ENCODE measurements at regions not wholly inside any gene's neighbourhood (a gene's known extent, or its start where the extent isn't known, plus 50 kb on each side); places are given as distances from the start of the nearest gene placed in this dataset.

DNA sequence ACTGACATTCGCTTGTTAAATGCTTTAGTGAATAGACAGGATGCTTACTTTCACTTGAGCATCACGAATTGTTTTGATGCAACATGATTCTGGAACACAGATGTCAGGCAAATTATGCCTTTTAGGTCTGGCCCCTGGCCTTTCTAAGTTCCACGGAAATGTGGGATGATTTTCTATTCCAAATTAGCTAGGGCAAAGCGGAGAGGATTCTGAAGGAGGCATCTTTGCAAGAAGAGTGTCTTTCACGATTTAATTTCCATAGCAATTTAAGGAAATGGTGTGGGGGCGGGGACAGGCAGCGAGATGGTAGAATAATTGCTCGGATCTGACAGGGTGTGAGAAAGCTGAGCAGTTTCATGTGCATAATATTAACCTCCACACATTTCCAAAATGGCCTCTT is 238.5 kb upstream of the KCNMB2 start:
- ChIA-PET CTCF (no interaction called here), POLR2A (no interaction called here)
- H3K9me3 Mint-ChIP-seq: no peaks in the 10 kb centered on the region
- no peak for DNase-seq (ENCODE audit: low spot score)
- TF ChIP-seq, protein P1, sequence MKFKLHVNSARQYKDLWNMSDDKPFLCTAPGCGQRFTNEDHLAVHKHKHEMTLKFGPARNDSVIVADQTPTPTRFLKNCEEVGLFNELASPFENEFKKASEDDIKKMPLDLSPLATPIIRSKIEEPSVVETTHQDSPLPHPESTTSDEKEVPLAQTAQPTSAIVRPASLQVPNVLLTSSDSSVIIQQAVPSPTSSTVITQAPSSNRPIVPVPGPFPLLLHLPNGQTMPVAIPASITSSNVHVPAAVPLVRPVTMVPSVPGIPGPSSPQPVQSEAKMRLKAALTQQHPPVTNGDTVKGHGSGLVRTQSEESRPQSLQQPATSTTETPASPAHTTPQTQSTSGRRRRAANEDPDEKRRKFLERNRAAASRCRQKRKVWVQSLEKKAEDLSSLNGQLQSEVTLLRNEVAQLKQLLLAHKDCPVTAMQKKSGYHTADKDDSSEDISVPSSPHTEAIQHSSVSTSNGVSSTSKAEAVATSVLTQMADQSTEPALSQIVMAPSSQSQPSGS (CRISPR knock-in tag; IDR thresholded peaks at IDR 0.05; ENCODE audit: borderline replicate concordance, low read depth): no peak
- TF ChIP-seq NFE2L1 (CRISPR knock-in tag; IDR thresholded peaks at IDR 0.05) (no peak), ATF1 (CRISPR knock-in tag; IDR thresholded peaks at IDR 0.05) (no peak), ZNF219 (CRISPR knock-in tag; IDR thresholded peaks at IDR 0.05; ENCODE audit: borderline replicate concordance) (no peak), NR1H2 (CRISPR knock-in tag; IDR thresholded peaks at IDR 0.05) (no peak), IRF2 (CRISPR knock-in tag; IDR thresholded peaks at IDR 0.05; ENCODE audit: borderline replicate concordance, low read depth) (no peak), TEAD1 (CRISPR knock-in tag; IDR thresholded peaks at IDR 0.05) (no peak), ZNF416 (CRISPR knock-in tag; IDR thresholded peaks at IDR 0.05) (no peak), ZNF138 (CRISPR knock-in tag; conservative IDR thresholded peaks at IDR 0.05) (no peak), NR2C2 (CRISPR knock-in tag; IDR thresholded peaks at IDR 0.05) (no peak), TP53 (CRISPR knock-in tag; IDR thresholded peaks at IDR 0.05) (no peak), FOXP1 (CRISPR knock-in tag; IDR thresholded peaks at IDR 0.05; ENCODE audit: borderline replicate concordance) (no peak), NR3C1 (CRISPR knock-in tag; conservative IDR thresholded peaks at IDR 0.05; ENCODE audit: low read depth) (no peak)
- TF ChIP-seq, protein P2, sequence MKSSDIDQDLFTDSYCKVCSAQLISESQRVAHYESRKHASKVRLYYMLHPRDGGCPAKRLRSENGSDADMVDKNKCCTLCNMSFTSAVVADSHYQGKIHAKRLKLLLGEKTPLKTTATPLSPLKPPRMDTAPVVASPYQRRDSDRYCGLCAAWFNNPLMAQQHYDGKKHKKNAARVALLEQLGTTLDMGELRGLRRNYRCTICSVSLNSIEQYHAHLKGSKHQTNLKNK (CRISPR knock-in tag; IDR thresholded peaks at IDR 0.05): no peak
- no peak overlapping the region for H3K4me3 Mint-ChIP-seq
- no peak overlapping the region for H3K27ac Mint-ChIP-seq
- no peaks in the 10 kb centered on the region for H3K27me3 Mint-ChIP-seq (ENCODE audit: low read depth)
- no peak for ATAC-seq
- no peaks in the 10 kb centered on the region for H3K36me3 Mint-ChIP-seq
- peaks cover 19% of the 10 kb centered on the region for H3K4me1 Mint-ChIP-seq

- H3K36me3 Mint-ChIP-seq: no peaks in the 10 kb centered on the region
- H3K9me3 Mint-ChIP-seq: peaks cover 3% of the 10 kb centered on the region; the same call in 1 of the 2 replicates
- ChIA-PET CTCF (no interaction called here), POLR2A (no interaction called here)
- no peak for DNase-seq (ENCODE audit: low spot score)
- H3K27ac Mint-ChIP-seq: no peak overlapping the region
- H3K4me3 Mint-ChIP-seq: no peak overlapping the region
- ATAC-seq: peak; percentile 55; the same call in 1 of the 2 replicates
- H3K4me1 Mint-ChIP-seq: peaks cover 19% of the 10 kb centered on the region
- H3K27me3 Mint-ChIP-seq (ENCODE audit: low read depth): no peaks in the 10 kb centered on the region
- no peak for TF ChIP-seq USF2 (CRISPR knock-in tag; IDR thresholded peaks at IDR 0.05)
- TF ChIP-seq ZNF138 (CRISPR knock-in tag; conservative IDR thresholded peaks at IDR 0.05): no peak
- TF ChIP-seq AR (CRISPR knock-in tag; IDR thresholded peaks at IDR 0.05): no peak
- TF ChIP-seq HMGXB4 (CRISPR knock-in tag; IDR thresholded peaks at IDR 0.05): no peak
- TF ChIP-seq, protein P1 (CRISPR knock-in tag; IDR thresholded peaks at IDR 0.05; ENCODE audit: borderline replicate concordance, low read depth): no peak
- no peak for TF ChIP-seq GABPB1 (CRISPR knock-in tag; IDR thresholded peaks at IDR 0.05)
- TF ChIP-seq, protein P3, sequence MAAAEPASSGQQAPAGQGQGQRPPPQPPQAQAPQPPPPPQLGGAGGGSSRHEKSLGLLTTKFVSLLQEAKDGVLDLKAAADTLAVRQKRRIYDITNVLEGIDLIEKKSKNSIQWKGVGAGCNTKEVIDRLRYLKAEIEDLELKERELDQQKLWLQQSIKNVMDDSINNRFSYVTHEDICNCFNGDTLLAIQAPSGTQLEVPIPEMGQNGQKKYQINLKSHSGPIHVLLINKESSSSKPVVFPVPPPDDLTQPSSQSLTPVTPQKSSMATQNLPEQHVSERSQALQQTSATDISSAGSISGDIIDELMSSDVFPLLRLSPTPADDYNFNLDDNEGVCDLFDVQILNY (CRISPR knock-in tag; IDR thresholded peaks at IDR 0.05): no peak
- TF ChIP-seq, protein P4, sequence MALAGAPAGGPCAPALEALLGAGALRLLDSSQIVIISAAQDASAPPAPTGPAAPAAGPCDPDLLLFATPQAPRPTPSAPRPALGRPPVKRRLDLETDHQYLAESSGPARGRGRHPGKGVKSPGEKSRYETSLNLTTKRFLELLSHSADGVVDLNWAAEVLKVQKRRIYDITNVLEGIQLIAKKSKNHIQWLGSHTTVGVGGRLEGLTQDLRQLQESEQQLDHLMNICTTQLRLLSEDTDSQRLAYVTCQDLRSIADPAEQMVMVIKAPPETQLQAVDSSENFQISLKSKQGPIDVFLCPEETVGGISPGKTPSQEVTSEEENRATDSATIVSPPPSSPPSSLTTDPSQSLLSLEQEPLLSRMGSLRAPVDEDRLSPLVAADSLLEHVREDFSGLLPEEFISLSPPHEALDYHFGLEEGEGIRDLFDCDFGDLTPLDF (CRISPR knock-in tag; IDR thresholded peaks at IDR 0.05): no peak
These were observed 235.7 kb upstream of the KCNMB2 start for GRCh38 chr3:178300441-178300959.
